GM20000 (cell line): ENCODE measurements at regions not wholly inside any gene's neighbourhood (a gene's known extent, or its start where the extent isn't known, plus 50 kb on each side); places are given as distances from the start of the nearest gene placed in this dataset.

Experiments
- DNase-seq: peaks from one replicate; pipeline ENCODE4 v3.0.0; 2012; ENCODE audit warnings: low spot score
- TF ChIP-seq, protein P1 (sequence below): IDR thresholded peaks from 2 replicates; pipeline ENCODE4 v1.5.1; 2012; ENCODE audit warnings: mild to moderate bottlenecking, control low read depth; ENCODE audit errors: extremely low read depth, missing control alignments

DNA sequence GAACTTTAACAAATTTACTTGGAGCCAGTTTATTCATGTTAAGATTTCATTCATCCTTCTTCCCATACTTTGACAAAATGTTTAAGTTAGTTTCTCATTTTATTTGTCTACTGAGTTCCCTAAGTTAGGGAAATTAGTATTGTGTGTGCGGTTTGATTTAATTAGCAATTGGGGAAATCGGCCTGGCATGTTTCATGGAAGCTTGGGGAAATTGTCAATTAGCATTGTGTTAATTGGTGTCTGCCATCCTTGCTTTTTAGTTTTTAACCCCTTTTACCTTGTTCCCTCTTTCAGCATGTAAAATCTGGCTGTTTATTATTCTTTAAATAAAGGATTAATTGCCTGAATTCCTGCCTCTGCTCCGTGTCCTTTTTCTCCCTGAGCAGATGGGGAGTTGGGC is 279.6 kb downstream of the BCL11A start:
- DNase-seq: no peak
- TF ChIP-seq, protein P1, sequence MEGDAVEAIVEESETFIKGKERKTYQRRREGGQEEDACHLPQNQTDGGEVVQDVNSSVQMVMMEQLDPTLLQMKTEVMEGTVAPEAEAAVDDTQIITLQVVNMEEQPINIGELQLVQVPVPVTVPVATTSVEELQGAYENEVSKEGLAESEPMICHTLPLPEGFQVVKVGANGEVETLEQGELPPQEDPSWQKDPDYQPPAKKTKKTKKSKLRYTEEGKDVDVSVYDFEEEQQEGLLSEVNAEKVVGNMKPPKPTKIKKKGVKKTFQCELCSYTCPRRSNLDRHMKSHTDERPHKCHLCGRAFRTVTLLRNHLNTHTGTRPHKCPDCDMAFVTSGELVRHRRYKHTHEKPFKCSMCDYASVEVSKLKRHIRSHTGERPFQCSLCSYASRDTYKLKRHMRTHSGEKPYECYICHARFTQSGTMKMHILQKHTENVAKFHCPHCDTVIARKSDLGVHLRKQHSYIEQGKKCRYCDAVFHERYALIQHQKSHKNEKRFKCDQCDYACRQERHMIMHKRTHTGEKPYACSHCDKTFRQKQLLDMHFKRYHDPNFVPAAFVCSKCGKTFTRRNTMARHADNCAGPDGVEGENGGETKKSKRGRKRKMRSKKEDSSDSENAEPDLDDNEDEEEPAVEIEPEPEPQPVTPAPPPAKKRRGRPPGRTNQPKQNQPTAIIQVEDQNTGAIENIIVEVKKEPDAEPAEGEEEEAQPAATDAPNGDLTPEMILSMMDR: no peak

GRCh38 chr2:60271713-60272112 is 281.7 kb downstream of the BCL11A start:
- TF ChIP-seq, protein P1: no peak
- DNase-seq: no peak

GRCh38 chr2:60271131-60271530 is 282.3 kb downstream of the BCL11A start:
- DNase-seq: no peak

GRCh38 chr2:60268661-60269060 is 284.8 kb downstream of the BCL11A start:
- DNase-seq: no peak
- TF ChIP-seq, protein P1: no peak

More at GRCh38 chr2:60271131-60271530, 282.3 kb downstream of the BCL11A start:
- TF ChIP-seq, protein P1: no peak

GRCh38 chr2:60268032-60268431 is 285.4 kb downstream of the BCL11A start:
- TF ChIP-seq, protein P1: no peak
- DNase-seq: no peak

GRCh38 chr2:60267122-60267521 is 286.3 kb downstream of the BCL11A start:
- TF ChIP-seq, protein P1: no peak
- no peak for DNase-seq

DNA sequence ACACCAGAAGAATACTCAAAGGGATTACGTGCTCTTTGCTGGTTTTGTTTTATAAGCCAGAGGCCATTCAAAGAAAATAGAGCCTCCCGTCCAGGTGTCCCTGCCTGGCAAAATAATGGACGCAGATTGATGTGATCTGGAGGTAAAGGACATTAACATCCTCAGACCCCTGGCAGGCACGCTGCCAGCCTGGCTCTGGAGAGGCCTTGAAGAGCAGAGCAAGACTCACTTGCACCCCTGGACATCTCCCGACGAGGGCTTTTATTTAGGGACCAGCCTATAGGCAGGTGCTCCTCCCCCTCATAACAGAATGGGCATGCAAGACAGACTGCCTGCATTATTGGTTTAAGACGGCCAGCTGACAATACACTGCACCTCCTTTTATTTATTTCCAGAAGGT is 291.3 kb downstream of the BCL11A start:
- TF ChIP-seq, protein P1: no peak
- no peak for DNase-seq
